Gastrocnemius medialis (tissue), 4 donors: ENCODE measurements at regions not wholly inside any gene's neighbourhood (a gene's known extent, or its start where the extent isn't known, plus 50 kb on each side); places are given as distances from the start of the nearest gene placed in this dataset.
"Not testable (repeated sequence)": the region's sequence is repeated elsewhere in the genome, so short reads cannot be mapped to it uniquely, and the experiment has no call there.

Source experiments
- ATAC-seq, 2 donors: fragments of 150-250 bp; one replicate each; pipeline ENCODE4 v1.9.1; 2016
- DNase-seq, 2 donors: peaks; one replicate each; pipeline ENCODE4 v3.0.0-alpha.2; 2019
- H3K27ac ChIP-seq, 4 donors: fragments of 200-600 bp; sonication (generic); 1 replicate in 1 of 4; 2 replicates in 3 of 4; pipeline ENCODE4 v1.5.1; 2016 to 2018; ENCODE audit warnings: mild to moderate bottlenecking in 2 of 4, moderate library complexity in 1 of 4
- H3K27me3 ChIP-seq, 3 donors: fragments of 200-600 bp; sonication (generic) in 2 of 3; 1 replicate in 1 of 3; 2 replicates in 2 of 3; pipeline versions ENCODE4 v1.5.1 to v1.6.0; 2016 to 2019; ENCODE audit warnings: mild to moderate bottlenecking in 1 of 3, moderate library complexity in 1 of 3
- H3K36me3 ChIP-seq, 2 donors: fragments of 200-600 bp; sonication (generic) in 1 of 2; one replicate each; pipeline ENCODE4 v1.5.1; 2017 to 2018
- H3K4me1 ChIP-seq, 2 donors: fragments of 200-600 bp; sonication (generic) in 1 of 2; one replicate each; pipeline ENCODE4 v1.5.1; 2016 to 2017; ENCODE audit warnings: mild to moderate bottlenecking in 2 of 2
- H3K4me3 ChIP-seq, 4 donors: fragments of 200-600 bp; sonication (generic) in 3 of 4; 1 replicate in 1 of 4; 2 replicates in 3 of 4; pipeline ENCODE4 v1.5.1; 2016 to 2019; ENCODE audit warnings: mild to moderate bottlenecking in 2 of 4
- H3K9me3 ChIP-seq, 3 donors: fragments of 200-600 bp; sonication (generic) in 2 of 3; 1 replicate in 1 of 3; 2 replicates in 2 of 3; pipeline ENCODE4 v1.5.1; 2016 to 2019
- CTCF ChIP-seq, 5 experiments: fragments of 450-650 bp in 3 of 5; fragments of 200-600 bp in 2 of 5; sonication (generic) in 2 of 5; IDR thresholded peaks in 4 of 5; conservative IDR thresholded peaks in 1 of 5; 1 replicate in 4 of 5; 2 replicates in 1 of 5; pipeline ENCODE4 v1.5.1; 2016 to 2019; ENCODE audit warnings: antibody characterized with exemption in 5 of 5, mild to moderate bottlenecking in 3 of 5, moderate library complexity in 3 of 5
- POLR2A ChIP-seq, 2 donors: fragments of 450-650 bp; IDR thresholded peaks; one replicate each; pipeline ENCODE4 v1.6.1; 2017; ENCODE audit warnings: antibody characterized with exemption in 2 of 2, mild to moderate bottlenecking in 2 of 2, moderate library complexity in 2 of 2
- in situ Hi-C, 4 donors: fragments of 200-750 bp; cut with MboI; loops; one replicate each; pipeline versions ENCODE4 v1.15.0 to v1.8.0; 2017; ENCODE audit warnings: low sequenced_read_pairs in 4 of 4
- intact Hi-C: fragments of 100-400 bp; cut with DNase I; formaldehyde crosslinking; loops from one replicate; pipeline ENCODE4 v1.15.1; 2023; ENCODE audit warnings: low total_unique reads

GRCh38 chr4:27692868-27693634 is 832.4 kb downstream of the STIM2 start:
- TF ChIP-seq CTCF (IDR thresholded peaks at IDR 0.05 in 4 of 5, conservative IDR thresholded peaks at IDR 0.05 in 1 of 5) (no peak), POLR2A (IDR thresholded peaks at IDR 0.05) (no peak)
- Histone ChIP-seq H3K9me3 (no peaks in the 10 kb centered on the region), H3K4me1 (no peaks in the 10 kb centered on the region), H3K36me3 (no peaks in the 10 kb centered on the region), H3K27ac (no peak overlapping the region), H3K27me3 (no peaks in the 10 kb centered on the region), H3K4me3 (no peak overlapping the region)
- DNase-seq (no peak), ATAC-seq (no peak)
- in situ Hi-C loops: no loop called here
- intact Hi-C loops: no loop called here

- H3K9me3 ChIP-seq, DNase-seq, H3K27me3 ChIP-seq, H3K27ac ChIP-seq, H3K36me3 ChIP-seq, in situ Hi-C loops, ATAC-seq, H3K4me3 ChIP-seq, intact Hi-C loops, H3K4me1 ChIP-seq: not testable (repeated sequence)
These were observed 835.6 kb downstream of the STIM2 start for GRCh38 chr4:27696257-27696656.

GRCh38 chr4:27701606-27702005 is 841.0 kb downstream of the STIM2 start:
- H3K36me3 ChIP-seq: no peaks in the 10 kb centered on the region

GRCh38 chr4:27702730-27703431 is 842.2 kb downstream of the STIM2 start:
- Histone ChIP-seq H3K27ac (no peak overlapping the region), H3K27me3 (no peaks in the 10 kb centered on the region), H3K9me3 (no peaks in the 10 kb centered on the region), H3K4me3 (no peak overlapping the region), H3K36me3 (no peaks in the 10 kb centered on the region), H3K4me1 (no peaks in the 10 kb centered on the region)
- TF ChIP-seq POLR2A (IDR thresholded peaks at IDR 0.05) (no peak), CTCF (IDR thresholded peaks at IDR 0.05 in 4 of 5, conservative IDR thresholded peaks at IDR 0.05 in 1 of 5) (no peak)
- in situ Hi-C loops: no loop called here
- intact Hi-C loops: no loop called here
- no peak for DNase-seq
- no peak for ATAC-seq

More at GRCh38 chr4:27701606-27702005, 841.0 kb downstream of the STIM2 start:
- no peak overlapping the region for H3K27ac ChIP-seq
- intact Hi-C loops (no loop called here), in situ Hi-C loops (no loop called here)
- no peak for DNase-seq
- TF ChIP-seq POLR2A (IDR thresholded peaks at IDR 0.05) (no peak), CTCF (IDR thresholded peaks at IDR 0.05 in 4 of 5, conservative IDR thresholded peaks at IDR 0.05 in 1 of 5) (no peak)
- H3K4me1 ChIP-seq: no peaks in the 10 kb centered on the region
- no peaks in the 10 kb centered on the region for H3K27me3 ChIP-seq
- H3K4me3 ChIP-seq: no peak overlapping the region
- ATAC-seq: no peak
- H3K9me3 ChIP-seq: no peaks in the 10 kb centered on the region

- in situ Hi-C loops: no loop called here
- ATAC-seq: no peak
These were observed 843.1 kb downstream of the STIM2 start for GRCh38 chr4:27703771-27704170.

More at GRCh38 chr4:27703771-27704170, 843.1 kb downstream of the STIM2 start:
- no peak overlapping the region for H3K27ac ChIP-seq
- no peaks in the 10 kb centered on the region for H3K27me3 ChIP-seq
- intact Hi-C loops: no loop called here
- no peak for TF ChIP-seq CTCF (IDR thresholded peaks at IDR 0.05 in 4 of 5, conservative IDR thresholded peaks at IDR 0.05 in 1 of 5)
- no peaks in the 10 kb centered on the region for H3K4me1 ChIP-seq
- no peak overlapping the region for H3K4me3 ChIP-seq
- no peak for DNase-seq
- H3K36me3 ChIP-seq: no peaks in the 10 kb centered on the region
- H3K9me3 ChIP-seq: no peaks in the 10 kb centered on the region
